Pons (tissue), 1 donor: ENCODE measurements at regions not wholly inside any gene's neighbourhood (a gene's known extent, or its start where the extent isn't known, plus 50 kb on each side); places are given as distances from the start of the nearest gene placed in this dataset.
A peak's percentile ranks its signal among the peaks of the same experiment; 100 is the strongest.

Experiments
- DNase-seq: peaks from one replicate; pipeline ENCODE4 v3.0.0-alpha.2; 2016; ENCODE audit warnings: low spot score

GRCh38 chr9:117860849-117861248 lies 156.6 kb downstream of the TLR4 start:
- DNase-seq: no peak

- DNase-seq: no peak
Observed at GRCh38 chr9:117864385-117865057, 160.3 kb downstream of the TLR4 start.

- no peak for DNase-seq
Observed at GRCh38 chr9:117868594-117868993, 164.4 kb downstream of the TLR4 start.

GRCh38 chr9:117869287-117869686 lies 165.1 kb downstream of the TLR4 start:
- DNase-seq: no peak

GRCh38 chr9:117869712-117870111 lies 165.5 kb downstream of the TLR4 start:
- DNase-seq: no peak

- no peak for DNase-seq
Observed at GRCh38 chr9:117873664-117874063, 169.5 kb downstream of the TLR4 start.

- no peak for DNase-seq
Observed at GRCh38 chr9:117875886-117876285, 171.7 kb downstream of the TLR4 start.

GRCh38 chr9:117882171-117882570 lies 178.0 kb downstream of the TLR4 start:
- no peak for DNase-seq

- DNase-seq: no peak
Observed at GRCh38 chr9:117886616-117887015, 182.4 kb downstream of the TLR4 start.

- DNase-seq: no peak
Observed at GRCh38 chr9:117887383-117887782, 183.2 kb downstream of the TLR4 start.

GRCh38 chr9:117887941-117888340 lies 183.7 kb downstream of the TLR4 start:
- DNase-seq: no peak

GRCh38 chr9:117903453-117903852 lies 199.2 kb downstream of the TLR4 start:
- DNase-seq: no peak

GRCh38 chr9:117906763-117907162 lies 202.6 kb downstream of the TLR4 start:
- DNase-seq: no peak

GRCh38 chr9:117907420-117907819 lies 203.2 kb downstream of the TLR4 start:
- DNase-seq: no peak

GRCh38 chr9:117916291-117916690 lies 212.1 kb downstream of the TLR4 start:
- DNase-seq: no peak

- no peak for DNase-seq
Observed at GRCh38 chr9:117917873-117918272, 213.7 kb downstream of the TLR4 start.

- no peak for DNase-seq
Observed at GRCh38 chr9:117919538-117919937, 215.3 kb downstream of the TLR4 start.

- DNase-seq: no peak
Observed at GRCh38 chr9:117926031-117926658, 221.9 kb downstream of the TLR4 start.

GRCh38 chr9:117927354-117927753 lies 223.2 kb downstream of the TLR4 start:
- no peak for DNase-seq

GRCh38 chr9:117929868-117930267 lies 225.7 kb downstream of the TLR4 start:
- DNase-seq: peak; percentile 24

- no peak for DNase-seq
Observed at GRCh38 chr9:117932585-117932984, 228.4 kb downstream of the TLR4 start.

GRCh38 chr9:117936185-117937130 lies 232.3 kb downstream of the TLR4 start:
- no peak for DNase-seq

GRCh38 chr9:117938086-117938485 lies 233.9 kb downstream of the TLR4 start:
- no peak for DNase-seq
